GM12873 (cell line): ENCODE measurements at regions not wholly inside any gene's neighbourhood (a gene's known extent, or its start where the extent isn't known, plus 50 kb on each side); places are given as distances from the start of the nearest gene placed in this dataset.

Source experiments
- TF ChIP-seq, protein P1 (sequence below): IDR thresholded peaks from 2 replicates; pipeline ENCODE4 v1.5.1; 2012; ENCODE audit warnings: low read depth, mild to moderate bottlenecking, moderate library complexity, low read length, control low read depth; ENCODE audit not compliant: insufficient read depth; ENCODE audit errors: missing control alignments

DNA sequence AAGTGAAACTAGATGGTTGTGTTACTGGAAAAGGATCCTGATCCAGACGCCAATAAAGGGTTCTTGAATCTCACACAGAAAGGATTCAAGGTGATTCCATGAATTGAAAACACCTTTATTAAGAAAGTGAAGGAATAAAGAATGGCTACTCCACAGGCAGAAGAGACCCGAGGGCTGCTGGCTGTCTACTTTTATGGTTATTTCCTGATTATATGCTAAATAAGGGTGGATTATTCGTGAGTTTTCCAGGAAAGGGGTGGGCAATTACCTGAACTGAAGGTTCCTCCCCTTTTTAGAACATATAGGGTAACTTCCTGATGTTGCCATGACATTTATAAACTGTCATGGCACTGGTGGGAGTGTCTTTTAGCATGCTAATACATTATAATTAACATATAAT is 50.9 kb upstream of the WARS2 start:
- TF ChIP-seq, protein P1, sequence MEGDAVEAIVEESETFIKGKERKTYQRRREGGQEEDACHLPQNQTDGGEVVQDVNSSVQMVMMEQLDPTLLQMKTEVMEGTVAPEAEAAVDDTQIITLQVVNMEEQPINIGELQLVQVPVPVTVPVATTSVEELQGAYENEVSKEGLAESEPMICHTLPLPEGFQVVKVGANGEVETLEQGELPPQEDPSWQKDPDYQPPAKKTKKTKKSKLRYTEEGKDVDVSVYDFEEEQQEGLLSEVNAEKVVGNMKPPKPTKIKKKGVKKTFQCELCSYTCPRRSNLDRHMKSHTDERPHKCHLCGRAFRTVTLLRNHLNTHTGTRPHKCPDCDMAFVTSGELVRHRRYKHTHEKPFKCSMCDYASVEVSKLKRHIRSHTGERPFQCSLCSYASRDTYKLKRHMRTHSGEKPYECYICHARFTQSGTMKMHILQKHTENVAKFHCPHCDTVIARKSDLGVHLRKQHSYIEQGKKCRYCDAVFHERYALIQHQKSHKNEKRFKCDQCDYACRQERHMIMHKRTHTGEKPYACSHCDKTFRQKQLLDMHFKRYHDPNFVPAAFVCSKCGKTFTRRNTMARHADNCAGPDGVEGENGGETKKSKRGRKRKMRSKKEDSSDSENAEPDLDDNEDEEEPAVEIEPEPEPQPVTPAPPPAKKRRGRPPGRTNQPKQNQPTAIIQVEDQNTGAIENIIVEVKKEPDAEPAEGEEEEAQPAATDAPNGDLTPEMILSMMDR = no peak

DNA sequence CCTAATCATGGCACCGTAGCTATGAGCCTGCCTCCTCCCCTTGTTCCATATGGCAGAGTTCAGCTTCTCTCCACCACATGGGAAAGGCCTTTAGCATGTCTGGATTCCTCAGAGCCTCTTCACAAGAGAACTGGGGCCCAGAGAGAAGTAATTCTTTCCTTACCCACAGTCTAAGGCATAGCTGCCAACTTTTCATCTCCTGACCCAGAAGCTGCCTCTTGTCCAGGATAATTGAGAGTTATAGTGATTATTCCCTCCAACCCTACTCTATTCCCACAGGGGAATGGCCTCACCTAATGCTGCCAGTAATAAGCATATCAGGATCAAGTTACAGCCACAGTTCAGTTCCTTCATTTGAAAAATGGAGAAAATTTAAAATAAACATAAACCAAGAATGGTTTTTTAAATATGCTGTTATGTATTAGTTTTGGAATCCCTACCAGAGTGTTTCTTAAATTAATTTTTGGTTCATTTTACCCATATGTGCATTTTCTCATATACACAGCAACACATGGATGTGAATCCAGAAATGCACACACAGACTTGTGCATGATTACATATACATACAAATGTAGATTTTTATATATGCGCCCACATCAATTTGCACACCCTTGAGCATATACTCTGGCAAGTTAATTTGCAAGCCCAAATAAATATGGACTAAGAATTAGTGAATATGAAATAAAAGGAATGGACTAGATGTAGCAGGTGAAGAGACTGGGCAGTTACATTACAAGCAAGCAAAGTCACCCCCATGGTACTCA is 63.9 kb upstream of the WARS2 start:
- TF ChIP-seq, protein P1 = no peak

DNA sequence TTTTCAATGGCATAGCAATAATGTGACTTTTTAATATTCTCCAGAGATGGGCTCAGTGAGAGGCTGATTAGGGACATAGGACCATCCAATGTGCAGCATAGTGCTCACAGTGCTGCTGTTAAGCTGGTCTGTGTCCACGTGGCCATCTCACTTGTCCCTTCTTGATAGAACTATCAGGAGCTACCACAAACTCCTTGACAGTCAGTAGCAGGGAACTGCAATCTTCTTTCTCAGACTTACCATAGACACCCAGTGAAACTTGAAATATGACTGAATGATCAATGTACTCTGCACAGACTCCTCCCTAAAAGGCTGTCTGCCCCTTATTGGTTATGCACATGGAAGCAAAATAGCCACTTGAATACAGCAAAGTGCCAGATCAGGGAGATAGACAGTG is 64.5 kb upstream of the WARS2 start:
- TF ChIP-seq, protein P1 = no peak

DNA sequence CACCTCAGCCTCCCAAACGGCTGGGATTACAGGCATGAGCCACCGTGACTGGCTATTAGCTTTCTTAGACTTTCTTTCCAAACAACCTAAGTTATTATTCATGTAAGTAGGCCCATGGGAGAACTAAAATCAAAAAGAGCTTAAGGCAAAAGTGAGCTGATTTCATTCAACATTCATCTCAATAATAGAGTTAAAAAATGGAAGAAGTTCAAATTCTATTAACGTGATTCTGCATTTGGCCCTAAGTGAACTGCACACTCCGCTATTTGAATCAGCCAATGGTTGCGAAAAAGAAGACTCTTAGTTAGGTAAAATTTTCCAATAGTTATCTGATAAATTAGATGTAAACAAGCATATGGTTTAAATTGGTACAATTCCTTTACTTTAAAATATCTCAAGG is 68.6 kb upstream of the WARS2 start:
- TF ChIP-seq, protein P1 = no peak

DNA sequence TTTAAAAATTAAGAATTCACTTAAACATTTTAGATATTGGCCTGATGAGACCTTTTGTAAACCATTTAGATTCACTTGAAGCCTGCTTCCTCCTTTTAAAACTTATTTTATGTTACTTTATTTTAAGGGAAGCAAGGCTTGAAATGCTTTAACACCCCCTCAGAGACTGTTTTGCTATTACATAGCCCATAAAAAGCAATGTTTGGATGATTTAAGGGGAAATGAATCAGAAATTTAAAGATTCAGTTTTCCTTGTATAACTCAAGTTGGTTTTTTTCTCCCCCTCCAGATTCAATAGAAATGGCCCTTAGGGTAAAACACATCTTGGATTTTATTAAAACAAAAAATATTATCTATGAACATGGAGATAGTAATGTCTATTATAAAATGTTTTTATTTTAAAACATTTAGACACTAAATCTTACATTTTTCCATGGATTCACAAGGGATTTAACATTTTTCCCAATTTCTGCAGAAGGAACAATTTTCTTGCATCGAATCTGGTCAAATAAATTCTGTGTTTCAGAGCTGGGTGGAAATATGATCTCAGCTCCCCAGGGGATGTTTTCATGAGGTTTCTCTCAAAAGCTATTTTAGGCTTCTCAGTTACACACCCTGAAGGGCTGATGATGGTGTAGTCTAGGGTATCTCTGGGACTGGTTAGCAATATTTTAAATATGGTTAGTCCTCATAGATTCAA is 69.3 kb upstream of the WARS2 start:
- TF ChIP-seq, protein P1 = no peak

DNA sequence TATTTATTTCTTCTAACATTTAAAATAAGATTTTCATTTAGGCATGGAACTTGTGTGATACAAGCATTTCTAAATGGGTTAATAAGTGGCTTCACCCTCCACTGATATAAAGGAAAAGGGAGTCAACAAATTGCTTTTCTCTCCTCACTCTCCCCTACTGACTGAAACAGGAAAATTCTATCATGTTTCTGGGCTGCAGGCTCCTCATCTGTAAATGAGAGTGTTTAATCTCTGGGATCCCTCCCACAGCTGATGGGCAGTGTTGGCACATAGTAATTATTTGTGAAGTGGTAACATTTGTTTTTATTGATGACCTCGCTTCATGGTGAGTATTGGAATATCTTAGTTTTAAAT is 69.8 kb upstream of the WARS2 start:
- TF ChIP-seq, protein P1 = no peak

DNA sequence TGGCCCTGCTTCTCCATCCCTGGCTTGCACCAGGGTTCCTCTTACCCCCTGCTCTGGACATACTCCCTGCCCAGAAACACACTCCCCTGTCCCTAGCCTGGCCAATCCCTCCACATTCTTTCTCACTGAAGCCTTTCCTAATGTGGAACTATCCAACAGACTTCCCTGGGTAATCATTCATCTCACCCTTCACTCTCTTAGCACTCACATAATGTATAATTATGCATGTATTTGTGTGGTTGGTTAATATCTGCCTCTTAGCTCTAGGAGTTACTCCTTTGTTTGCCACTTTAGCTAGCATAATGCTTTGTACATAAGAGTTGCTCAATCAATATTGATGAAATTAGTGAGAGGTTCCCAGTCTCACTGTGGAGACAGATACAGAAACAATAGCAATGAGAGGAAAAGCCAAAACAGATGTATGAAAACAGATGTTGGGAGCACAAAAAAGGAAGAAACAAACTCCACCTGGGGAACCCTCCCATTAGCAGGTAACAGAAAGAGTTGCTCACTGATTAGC is 76.9 kb upstream of the WARS2 start:
- TF ChIP-seq, protein P1 = no peak
